Peyer's patch (tissue), 4 donors: ENCODE measurements at regions not wholly inside any gene's neighbourhood (a gene's known extent, or its start where the extent isn't known, plus 50 kb on each side); places are given as distances from the start of the nearest gene placed in this dataset.

Experiments
- CTCF ChIP-seq, 6 experiments: fragments of 450-650 bp in 4 of 6; fragments of 200-600 bp in 2 of 6; sonication (generic) in 1 of 6; IDR thresholded peaks; one replicate each; pipeline ENCODE4 v1.5.1; 2017 to 2019; ENCODE audit warnings: antibody characterized with exemption in 6 of 6, mild to moderate bottlenecking in 3 of 6, moderate library complexity in 1 of 6
- POLR2A ChIP-seq, 2 donors: fragments of 450-650 bp; IDR thresholded peaks; one replicate each; pipeline ENCODE4 v1.5.1; 2017; ENCODE audit warnings: antibody characterized with exemption in 2 of 2, mild to moderate bottlenecking in 2 of 2, moderate library complexity in 2 of 2

GRCh38 chr19:27885359-27885758 lies 1327.6 kb downstream of the UQCRFS1 start:
- no peak for TF ChIP-seq CTCF (IDR thresholded peaks at IDR 0.05)
- no peak for TF ChIP-seq POLR2A (IDR thresholded peaks at IDR 0.05)
